BE2C (cell line): ENCODE measurements at regions not wholly inside any gene's neighbourhood (a gene's known extent, or its start where the extent isn't known, plus 50 kb on each side); places are given as distances from the start of the nearest gene placed in this dataset.

Source experiments
- DNase-seq: peaks from one replicate; pipeline ENCODE4 v3.0.0-alpha.2; 2020
- H3K27me3 ChIP-seq: fragments of 250-450 bp; sonication (Bioruptor Pico); 2 replicates; pipeline ENCODE4 v1.5.1; 2020; ENCODE audit warnings: mild to moderate bottlenecking
- H3K36me3 ChIP-seq: fragments of 250-450 bp; sonication (Bioruptor Pico); 2 replicates; pipeline ENCODE4 v1.5.1; 2020; ENCODE audit warnings: mild to moderate bottlenecking
- H3K4me1 ChIP-seq: fragments of 250-450 bp; sonication (Bioruptor Pico); 2 replicates; pipeline ENCODE4 v1.5.1; 2020
- H3K4me3 ChIP-seq: 2 replicates; pipeline ENCODE4 v1.5.1; 2011; ENCODE audit warnings: low read depth, low read length
- H3K9me3 ChIP-seq: fragments of 250-450 bp; sonication (Bioruptor Pico); 2 replicates; pipeline ENCODE4 v1.5.1; 2020
- TF ChIP-seq, protein P1 (sequence below): IDR thresholded peaks from 2 replicates; pipeline ENCODE4 v1.5.1; 2012; ENCODE audit warnings: mild to moderate bottlenecking, low read depth, low read length

DNA sequence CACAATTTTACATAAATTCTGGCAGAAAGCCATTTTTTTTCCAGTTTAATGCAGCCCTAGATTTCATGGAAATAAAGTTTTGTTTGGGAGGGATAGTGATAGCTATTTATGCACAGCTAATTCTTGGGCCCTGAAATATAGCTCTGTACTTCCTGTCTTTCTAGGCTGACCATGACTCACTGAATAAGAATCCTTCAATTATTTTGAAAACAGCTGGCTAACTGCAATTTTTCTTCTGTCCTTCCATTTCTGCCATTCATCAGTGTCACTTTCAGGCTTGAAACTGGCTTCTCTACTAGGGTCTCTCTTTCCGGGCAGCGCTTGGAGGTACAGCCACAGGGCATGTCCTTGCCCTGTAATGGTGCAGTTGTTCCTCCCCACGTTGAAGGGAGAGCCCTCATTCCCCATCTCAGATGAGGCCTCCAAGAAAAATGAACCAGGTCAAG, 97.1 kb upstream of the TMEM178A start:
- no peaks in the 10 kb centered on the region for H3K27me3 ChIP-seq
- no peaks in the 10 kb centered on the region for H3K36me3 ChIP-seq
- DNase-seq, result no peak
- H3K4me1 ChIP-seq, result no peaks in the 10 kb centered on the region
- TF ChIP-seq, protein P1, sequence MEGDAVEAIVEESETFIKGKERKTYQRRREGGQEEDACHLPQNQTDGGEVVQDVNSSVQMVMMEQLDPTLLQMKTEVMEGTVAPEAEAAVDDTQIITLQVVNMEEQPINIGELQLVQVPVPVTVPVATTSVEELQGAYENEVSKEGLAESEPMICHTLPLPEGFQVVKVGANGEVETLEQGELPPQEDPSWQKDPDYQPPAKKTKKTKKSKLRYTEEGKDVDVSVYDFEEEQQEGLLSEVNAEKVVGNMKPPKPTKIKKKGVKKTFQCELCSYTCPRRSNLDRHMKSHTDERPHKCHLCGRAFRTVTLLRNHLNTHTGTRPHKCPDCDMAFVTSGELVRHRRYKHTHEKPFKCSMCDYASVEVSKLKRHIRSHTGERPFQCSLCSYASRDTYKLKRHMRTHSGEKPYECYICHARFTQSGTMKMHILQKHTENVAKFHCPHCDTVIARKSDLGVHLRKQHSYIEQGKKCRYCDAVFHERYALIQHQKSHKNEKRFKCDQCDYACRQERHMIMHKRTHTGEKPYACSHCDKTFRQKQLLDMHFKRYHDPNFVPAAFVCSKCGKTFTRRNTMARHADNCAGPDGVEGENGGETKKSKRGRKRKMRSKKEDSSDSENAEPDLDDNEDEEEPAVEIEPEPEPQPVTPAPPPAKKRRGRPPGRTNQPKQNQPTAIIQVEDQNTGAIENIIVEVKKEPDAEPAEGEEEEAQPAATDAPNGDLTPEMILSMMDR, result no peak
- H3K9me3 ChIP-seq, result no peaks in the 10 kb centered on the region; the same call in 1 of the 2 replicates
- H3K4me3 ChIP-seq, result no peak overlapping the region

DNA sequence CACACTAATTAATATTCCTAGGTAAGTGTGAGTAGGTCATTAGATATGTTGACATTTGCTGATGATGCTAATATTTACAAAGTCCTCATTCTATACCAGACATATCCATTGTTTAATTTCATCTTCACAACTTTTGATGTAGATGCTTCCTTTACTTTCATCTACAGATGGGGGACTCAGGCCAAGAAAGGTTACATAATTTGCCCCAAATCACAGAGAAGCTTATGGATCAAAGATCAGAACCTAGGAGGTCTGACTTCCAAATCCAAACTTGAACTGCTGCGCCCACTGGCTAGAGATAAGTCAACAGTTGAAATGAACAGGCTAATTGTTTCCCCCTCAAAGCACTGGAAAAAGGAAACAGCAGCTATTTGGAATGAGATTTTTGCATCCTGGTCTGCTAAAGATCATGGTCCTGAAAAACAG, 95.6 kb upstream of the TMEM178A start:
- H3K4me3 ChIP-seq, result no peak overlapping the region
- DNase-seq, result no peak
- no peaks in the 10 kb centered on the region for H3K4me1 ChIP-seq
- TF ChIP-seq, protein P1, result no peak
- H3K27me3 ChIP-seq, result no peaks in the 10 kb centered on the region
- H3K36me3 ChIP-seq, result no peaks in the 10 kb centered on the region
- H3K9me3 ChIP-seq, result no peaks in the 10 kb centered on the region; the same call in 1 of the 2 replicates

- DNase-seq, result no peak
- H3K4me1 ChIP-seq, result no peaks in the 10 kb centered on the region
- H3K36me3 ChIP-seq, result no peaks in the 10 kb centered on the region
- no peak overlapping the region for H3K4me3 ChIP-seq
- no peaks in the 10 kb centered on the region for H3K27me3 ChIP-seq
- TF ChIP-seq, protein P1, result no peak
- H3K9me3 ChIP-seq, result no peaks in the 10 kb centered on the region; the same call in 1 of the 2 replicates
These were observed 95.1 kb upstream of the TMEM178A start for GRCh38 chr2:39570614-39571013.

GRCh38 chr2:39571111-39571731, 94.5 kb upstream of the TMEM178A start:
- TF ChIP-seq, protein P1, result no peak
- Histone ChIP-seq H3K9me3 (no peaks in the 10 kb centered on the region; the same call in 1 of the 2 replicates), H3K27me3 (no peaks in the 10 kb centered on the region), H3K4me3 (no peak overlapping the region), H3K36me3 (no peaks in the 10 kb centered on the region), H3K4me1 (no peaks in the 10 kb centered on the region)
- no peak for DNase-seq

DNA sequence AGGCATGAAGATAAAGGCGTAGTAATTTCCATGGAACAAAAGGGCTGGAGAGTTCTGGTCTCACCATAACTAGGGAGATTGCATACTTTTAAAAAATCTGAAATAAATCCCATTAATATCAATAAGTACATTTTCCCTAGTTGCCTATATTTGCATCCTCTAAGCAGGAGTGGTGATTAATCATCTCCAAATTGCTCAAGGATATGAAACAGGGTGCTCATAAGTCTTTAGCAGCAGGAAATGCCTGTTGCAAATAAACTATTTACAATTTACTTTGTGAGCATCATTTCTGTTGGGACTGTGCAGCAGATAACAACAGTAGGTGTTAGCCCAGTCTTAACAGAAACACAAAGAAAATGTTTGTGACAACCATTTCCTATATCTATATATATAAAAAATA, 92.4 kb upstream of the TMEM178A start:
- no peak overlapping the region for H3K4me3 ChIP-seq
- no peaks in the 10 kb centered on the region for H3K36me3 ChIP-seq
- no peaks in the 10 kb centered on the region for H3K4me1 ChIP-seq
- no peaks in the 10 kb centered on the region for H3K27me3 ChIP-seq
- H3K9me3 ChIP-seq, result no peaks in the 10 kb centered on the region; the same call in 1 of the 2 replicates
- no peak for DNase-seq
- TF ChIP-seq, protein P1, result no peak

GRCh38 chr2:39581866-39582265, 83.9 kb upstream of the TMEM178A start:
- Histone ChIP-seq H3K9me3 (no peaks in the 10 kb centered on the region), H3K36me3 (no peaks in the 10 kb centered on the region), H3K4me3 (no peak overlapping the region), H3K4me1 (no peaks in the 10 kb centered on the region), H3K27me3 (no peaks in the 10 kb centered on the region)
- DNase-seq, result no peak
- TF ChIP-seq, protein P1, result no peak
